HepG2 (cell line): ENCODE measurements at regions not wholly inside any gene's neighbourhood (a gene's known extent, or its start where the extent isn't known, plus 50 kb on each side); places are given as distances from the start of the nearest gene placed in this dataset.

Experiments
- CTCF ChIP-seq: sonication (generic); formaldehyde crosslinking; IDR thresholded peaks from 2 replicates; pipeline ENCODE4 v1.5.0; 2020; ENCODE audit warnings: mild to moderate bottlenecking, missing genetic modification reagents, moderate library complexity
- E2F5 ChIP-seq: sonication (generic); formaldehyde crosslinking; conservative IDR thresholded peaks from 2 replicates; pipeline ENCODE4 v1.4.0; 2020; ENCODE audit warnings: missing genetic modification reagents
- NR2C2 ChIP-seq: sonication (generic); formaldehyde crosslinking; IDR thresholded peaks from 2 replicates; pipeline ENCODE4 v1.4.0; 2020; ENCODE audit warnings: missing genetic modification reagents, mild to moderate bottlenecking, moderate library complexity, borderline replicate concordance
- NR2F6 ChIP-seq, 2 experiments: IDR thresholded peaks; 2 replicates each; pipeline ENCODE4 v1.6.1; 2016; ENCODE audit warnings: antibody characterized with exemption in 1 of 2, mild to moderate bottlenecking in 1 of 2
- RXRA ChIP-seq: sonication (generic); formaldehyde crosslinking; IDR thresholded peaks from 2 replicates; pipeline ENCODE4 v1.5.1; 2020; ENCODE audit warnings: missing genetic modification reagents
- ZFP62 ChIP-seq: sonication (generic); formaldehyde crosslinking; IDR thresholded peaks from 2 replicates; pipeline ENCODE4 v1.4.0; 2020; ENCODE audit warnings: missing genetic modification reagents
- ZNF3 ChIP-seq: IDR thresholded peaks from 2 replicates; pipeline ENCODE4 v1.7.0; 2017; ENCODE audit warnings: inconsistent platforms

- TF ChIP-seq E2F5 (CRISPR knock-in tag) (no peak), CTCF (no peak), NR2C2 (CRISPR knock-in tag) (no peak), NR2F6 (IDR thresholded peaks at IDR 0.05) (no peak), NR2F6 (CRISPR knock-in tag; IDR thresholded peaks at IDR 0.05) (no peak), ZFP62 (CRISPR knock-in tag) (no peak), ZNF3 (CRISPR knock-in tag) (no peak), RXRA (no peak)
Observed at GRCh38 chr13:87878706-87879105, 207.5 kb downstream of the SLITRK5 start.
